H9 (cell line): ENCODE measurements at regions not wholly inside any gene's neighbourhood (a gene's known extent, or its start where the extent isn't known, plus 50 kb on each side); places are given as distances from the start of the nearest gene placed in this dataset.

Experiments used
- DNase-seq: peaks from one replicate; pipeline ENCODE4 v3.0.0-alpha.2; 2017
- H2AFZ ChIP-seq: one replicate; pipeline ENCODE4 v1.6.1; 2013; ENCODE audit warnings: mild to moderate bottlenecking, low read length, control low read depth, moderate library complexity
- H2AK5ac ChIP-seq: 2 replicates; pipeline ENCODE4 v1.6.1; 2013; ENCODE audit warnings: low read length, control low read depth, mixed read lengths; ENCODE audit not compliant: insufficient read length
- H2BK120ac ChIP-seq: one replicate; pipeline ENCODE4 v1.6.1; 2013; ENCODE audit warnings: low read depth, mild to moderate bottlenecking, low read length, control low read depth, inconsistent platforms; ENCODE audit not compliant: poor library complexity, severe bottlenecking
- H2BK12ac ChIP-seq: 2 replicates; pipeline ENCODE4 v1.6.1; 2013; ENCODE audit warnings: low read length, control low read depth, mixed read lengths, low read depth; ENCODE audit not compliant: insufficient read length
- H2BK15ac ChIP-seq: 2 replicates; pipeline ENCODE4 v1.6.1; 2013; ENCODE audit warnings: low read depth, low read length, control low read depth
- H2BK20ac ChIP-seq: one replicate; pipeline ENCODE4 v1.6.1; 2013; ENCODE audit warnings: low read depth, mild to moderate bottlenecking, low read length, control low read depth, inconsistent platforms; ENCODE audit not compliant: poor library complexity, severe bottlenecking
- H2BK5ac ChIP-seq: 2 replicates; pipeline ENCODE4 v1.6.1; 2013; ENCODE audit warnings: low read length, control low read depth, mixed read lengths; ENCODE audit not compliant: insufficient read length
- H3K14ac ChIP-seq: 2 replicates; pipeline ENCODE4 v1.6.1; 2013; ENCODE audit warnings: low read length, control low read depth; ENCODE audit not compliant: insufficient read depth
- H3K18ac ChIP-seq: 2 replicates; pipeline ENCODE4 v1.6.1; 2013; ENCODE audit warnings: low read depth, mild to moderate bottlenecking, mixed read lengths, low read length, control low read depth; ENCODE audit not compliant: insufficient read length
- H3K23ac ChIP-seq: 2 replicates; pipeline ENCODE4 v1.6.1; 2013; ENCODE audit warnings: low read length, control low read depth, mixed read lengths, low read depth; ENCODE audit not compliant: insufficient read length
- H3K23me2 ChIP-seq: 2 replicates; pipeline ENCODE4 v1.6.1; 2013; ENCODE audit warnings: low read depth, mild to moderate bottlenecking, mixed read lengths, low read length, control low read depth; ENCODE audit not compliant: insufficient read length, poor library complexity, severe bottlenecking
- H3K27ac ChIP-seq: 2 replicates; pipeline ENCODE4 v1.5.1; 2013; ENCODE audit warnings: low read length, control low read depth, mixed read lengths, low read depth; ENCODE audit not compliant: insufficient read length
- H3K27me3 ChIP-seq: 2 replicates; pipeline ENCODE4 v1.6.1; 2013; ENCODE audit warnings: low read length, control low read depth, inconsistent platforms; ENCODE audit not compliant: insufficient read depth
- H3K4ac ChIP-seq: 2 replicates; pipeline ENCODE4 v1.6.1; 2013; ENCODE audit warnings: low read depth, mild to moderate bottlenecking, control low read depth, inconsistent platforms, low read length, moderate library complexity
- H3K4me1 ChIP-seq: 2 replicates; pipeline ENCODE4 v1.6.1; 2013; ENCODE audit warnings: low read length, control low read depth, inconsistent platforms; ENCODE audit not compliant: insufficient read depth
- H3K4me2 ChIP-seq: 2 replicates; pipeline ENCODE4 v1.6.1; 2013; ENCODE audit warnings: low read length, control low read depth, mixed read lengths; ENCODE audit not compliant: insufficient read length, insufficient read depth
- H3K56ac ChIP-seq: 2 replicates; pipeline ENCODE4 v1.6.1; 2013; ENCODE audit warnings: low read depth, mild to moderate bottlenecking, mixed read lengths, low read length, control low read depth; ENCODE audit not compliant: insufficient read length
- H3K79me1 ChIP-seq: 2 replicates; pipeline ENCODE4 v1.6.1; 2013; ENCODE audit warnings: low read depth, mild to moderate bottlenecking, moderate library complexity, low read length, control low read depth, inconsistent platforms; ENCODE audit not compliant: insufficient read depth, poor library complexity, severe bottlenecking
- H3K79me2 ChIP-seq: 2 replicates; pipeline ENCODE4 v1.6.1; 2013; ENCODE audit warnings: low read length, control low read depth, inconsistent platforms; ENCODE audit not compliant: insufficient read depth
- H3K9ac ChIP-seq: 2 replicates; pipeline ENCODE4 v1.6.1; 2013; ENCODE audit warnings: low read length, control low read depth, mixed read lengths; ENCODE audit not compliant: insufficient read length; ENCODE audit errors: extremely low read depth
- H3K9me3 ChIP-seq: one replicate; pipeline ENCODE4 v1.6.1; 2013; ENCODE audit warnings: low read depth, low read length, inconsistent platforms; ENCODE audit not compliant: control insufficient read depth
- H3T11ph ChIP-seq: one replicate; pipeline ENCODE4 v1.6.1; 2013; ENCODE audit warnings: mild to moderate bottlenecking, low read length, control low read depth, inconsistent platforms
- H4K20me1 ChIP-seq: one replicate; pipeline ENCODE4 v1.6.1; 2013; ENCODE audit not compliant: control insufficient read depth, insufficient read length, insufficient read depth
- H4K5ac ChIP-seq: 2 replicates; pipeline ENCODE4 v1.6.1; 2013; ENCODE audit warnings: low read depth, mild to moderate bottlenecking, mixed read lengths, low read length, control low read depth; ENCODE audit not compliant: insufficient read length
- H4K8ac ChIP-seq: replicated peaks from 2 replicates; pipeline ENCODE4 v1.6.1; 2013; ENCODE audit warnings: low read length, control low read depth, mixed read lengths, low read depth; ENCODE audit not compliant: insufficient read length
- H4K91ac ChIP-seq: 2 replicates; pipeline ENCODE4 v1.6.1; 2013; ENCODE audit warnings: low read depth, mild to moderate bottlenecking, moderate library complexity, mixed read lengths, low read length, control low read depth; ENCODE audit not compliant: insufficient read length
- H3K27ac Mint-ChIP-seq, 3 experiments: 2 replicates in 2 of 3; 3 replicates in 1 of 3; pipeline ENCODE4 v1.8.0; 2020 to 2021; ENCODE audit warnings: mixed read lengths in 3 of 3, mild to moderate bottlenecking in 1 of 3, moderate library complexity in 1 of 3
- H3K27me3 Mint-ChIP-seq: 2 replicates; pipeline ENCODE4 v1.8.0; 2021; ENCODE audit warnings: low read depth, mild to moderate bottlenecking, moderate library complexity, mixed read lengths
- H3K36me3 Mint-ChIP-seq, 3 experiments: 2 replicates in 2 of 3; 3 replicates in 1 of 3; pipeline ENCODE4 v1.8.0; 2020 to 2021; ENCODE audit warnings: low read depth in 3 of 3, mixed read lengths in 3 of 3; ENCODE audit not compliant: insufficient read depth in 1 of 3
- H3K4me1 Mint-ChIP-seq, 2 experiments: 2 replicates each; pipeline ENCODE4 v1.8.0; 2020; ENCODE audit warnings: mixed read lengths in 2 of 2
- H3K4me3 Mint-ChIP-seq, 2 experiments: 2 replicates in 1 of 2; 3 replicates in 1 of 2; pipeline ENCODE4 v1.8.0; 2020 to 2021; ENCODE audit warnings: mild to moderate bottlenecking in 2 of 2, mixed read lengths in 2 of 2, moderate library complexity in 1 of 2
- H3K9me3 Mint-ChIP-seq, 2 experiments: 2 replicates in 1 of 2; 3 replicates in 1 of 2; pipeline ENCODE4 v1.8.0; 2020; ENCODE audit warnings: mild to moderate bottlenecking in 2 of 2, mixed read lengths in 2 of 2, moderate library complexity in 1 of 2
- CTCF ChIP-seq: fragments of 200-600 bp; sonication (generic); conservative IDR thresholded peaks from 3 replicates; pipeline ENCODE4 v1.8.0; 2021; ENCODE audit warnings: antibody characterized with exemption, mild to moderate bottlenecking
- WGBS: extraction: QIAGEN DNeasy Blood & Tissue Kit; methylation state at CpG from one replicate; pipeline ENCODE4 v1.1.7; 2013; ENCODE audit warnings: missing lambda C conversion rate, low lambda C conversion rate, mixed read lengths; ENCODE audit not compliant: insufficient read length; ENCODE audit errors: extremely low coverage; 5-methylcytosine and 5-hydroxymethylcytosine counted together

- Mint-ChIP-seq H3K9me3 (peaks cover 29 to 34% of the 10 kb centered on the region in 2 experiments), H3K36me3 (peaks cover 22 to 28% (median 22%) of the 10 kb centered on the region in 3 experiments), H3K4me3 (no peak overlapping the region), H3K27me3 (no peaks in the 10 kb centered on the region), H3K27ac (peak overlapping the region in 1 of 3 experiments; percentile 22; a peak in 1 of 7 replicates), H3K4me1 (peaks cover 21 to 23% of the 10 kb centered on the region in 2 experiments)
- no peaks in the 10 kb centered on the region for H3K27me3 ChIP-seq
- no peak overlapping the region for H2AFZ ChIP-seq
- H3K23me2 ChIP-seq = no peaks in the 10 kb centered on the region
- H3K9me3 ChIP-seq = peaks cover 16% of the 10 kb centered on the region
- no peak overlapping the region for H3K56ac ChIP-seq
- no peak overlapping the region for H3K4me2 ChIP-seq
- H3K27ac ChIP-seq = no peak overlapping the region
- WGBS = no CpG with 5 or more reads among the region's 3 CpGs
- no peak overlapping the region for H3T11ph ChIP-seq
- H3K23ac ChIP-seq = no peak overlapping the region
- no peak overlapping the region for H2AK5ac ChIP-seq
- no peak overlapping the region for H3K4ac ChIP-seq
- H2BK12ac ChIP-seq = no peak overlapping the region
- H3K4me1 ChIP-seq = peaks cover 2% of the 10 kb centered on the region; the same call in 1 of the 2 replicates
- no peaks in the 10 kb centered on the region for H3K79me2 ChIP-seq
- H2BK5ac ChIP-seq = no peak overlapping the region
- no peak overlapping the region for H3K18ac ChIP-seq
- H3K14ac ChIP-seq = no peak overlapping the region
- H3K79me1 ChIP-seq = no peaks in the 10 kb centered on the region
- H4K5ac ChIP-seq = no peak overlapping the region
- no peak overlapping the region for H3K9ac ChIP-seq
- no peak overlapping the region for H2BK20ac ChIP-seq
- no peak overlapping the region for H4K91ac ChIP-seq
- no peak overlapping the region for H2BK15ac ChIP-seq
- no peak overlapping the region for H2BK120ac ChIP-seq
- H4K8ac ChIP-seq = no peak overlapping the region
- no peak for TF ChIP-seq CTCF
- no peaks in the 10 kb centered on the region for H4K20me1 ChIP-seq
- DNase-seq = no peak
Measured at GRCh38 chr5:82833277-82833676, 243.9 kb downstream of the TMEM167A start.
